Activated B cell treated with CpG ODN at 0.5 μM for 24 hours (primary cell): ENCODE measurements at regions not wholly inside any gene's neighbourhood (a gene's known extent, or its start where the extent isn't known, plus 50 kb on each side); places are given as distances from the start of the nearest gene placed in this dataset.

Source experiments
- ATAC-seq: fragments of 200-7000 bp; cut with Tn5 transposase; one replicate; pipeline ENCODE4 v1.10.0; 2021; ENCODE audit warnings: low read depth, mild to moderate bottlenecking, moderate library complexity
- CTCF ChIA-PET: fragments of 350-600 bp; sonication (Branson Sonifier 250); formaldehyde crosslinking; loops from one replicate; lab custom pipeline; 2021; ENCODE audit warnings: antibody characterized with exemption; lab: Charles Lee
- POLR2A ChIA-PET: fragments of 350-600 bp; sonication (Branson Sonifier 250); formaldehyde crosslinking; loops from one replicate; lab custom pipeline; 2021; ENCODE audit warnings: antibody characterized with exemption; lab: Charles Lee
- DNase-seq: peaks from one replicate; pipeline ENCODE4 v3.0.0; 2022
- H3K27ac Mint-ChIP-seq: one replicate; pipeline ENCODE4 v1.8.0; 2020; ENCODE audit warnings: mixed read lengths
- H3K27me3 Mint-ChIP-seq: one replicate; pipeline ENCODE4 v1.8.0; 2021; ENCODE audit warnings: mixed read lengths
- H3K36me3 Mint-ChIP-seq: one replicate; pipeline ENCODE4 v1.8.0; 2021; ENCODE audit warnings: low read depth, mixed read lengths
- H3K4me1 Mint-ChIP-seq: one replicate; pipeline ENCODE4 v1.8.0; 2021; ENCODE audit warnings: mixed read lengths
- H3K4me3 Mint-ChIP-seq: one replicate; pipeline ENCODE4 v1.8.0; 2020; ENCODE audit warnings: mild to moderate bottlenecking, mixed read lengths
- H3K9me3 Mint-ChIP-seq: one replicate; pipeline ENCODE4 v1.8.0; 2020; ENCODE audit warnings: mixed read lengths
- intact Hi-C: fragments of 100-400 bp; cut with micrococcal nuclease; formaldehyde crosslinking; loops from one replicate; pipeline ENCODE4 v1.15.1; 2024
- TF ChIP-seq, protein P1 (sequence below): fragments of 200-600 bp; IDR thresholded peaks from one replicate; pipeline ENCODE4 v1.8.0; 2022; ENCODE audit warnings: antibody characterized with exemption, mild to moderate bottlenecking

DNA sequence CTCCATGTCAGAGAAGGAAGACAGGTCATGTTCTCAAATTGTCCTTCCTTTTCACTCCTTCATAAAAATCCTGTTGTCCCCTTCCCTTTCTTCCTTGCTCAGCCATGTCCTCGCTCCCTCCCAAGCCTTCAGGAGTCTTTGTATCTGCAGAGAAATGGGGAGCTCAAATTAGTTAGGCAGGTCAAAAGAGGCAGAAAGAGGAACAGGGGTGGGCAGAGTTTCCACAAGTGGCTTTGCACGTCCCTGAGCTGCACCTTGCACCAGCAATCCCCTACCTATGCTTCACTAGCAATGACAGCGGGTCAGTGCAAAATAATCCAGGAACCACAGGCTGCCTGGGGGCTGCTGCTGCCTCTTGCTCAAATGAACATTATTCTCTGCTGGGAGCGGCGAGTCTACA, 152.1 kb upstream of the ITGA6 start:
- ATAC-seq (no peak), DNase-seq (no peak)
- ChIA-PET POLR2A (no interaction called here), CTCF (no interaction called here)
- no peak overlapping the region for H3K4me3 Mint-ChIP-seq
- TF ChIP-seq, protein P1, sequence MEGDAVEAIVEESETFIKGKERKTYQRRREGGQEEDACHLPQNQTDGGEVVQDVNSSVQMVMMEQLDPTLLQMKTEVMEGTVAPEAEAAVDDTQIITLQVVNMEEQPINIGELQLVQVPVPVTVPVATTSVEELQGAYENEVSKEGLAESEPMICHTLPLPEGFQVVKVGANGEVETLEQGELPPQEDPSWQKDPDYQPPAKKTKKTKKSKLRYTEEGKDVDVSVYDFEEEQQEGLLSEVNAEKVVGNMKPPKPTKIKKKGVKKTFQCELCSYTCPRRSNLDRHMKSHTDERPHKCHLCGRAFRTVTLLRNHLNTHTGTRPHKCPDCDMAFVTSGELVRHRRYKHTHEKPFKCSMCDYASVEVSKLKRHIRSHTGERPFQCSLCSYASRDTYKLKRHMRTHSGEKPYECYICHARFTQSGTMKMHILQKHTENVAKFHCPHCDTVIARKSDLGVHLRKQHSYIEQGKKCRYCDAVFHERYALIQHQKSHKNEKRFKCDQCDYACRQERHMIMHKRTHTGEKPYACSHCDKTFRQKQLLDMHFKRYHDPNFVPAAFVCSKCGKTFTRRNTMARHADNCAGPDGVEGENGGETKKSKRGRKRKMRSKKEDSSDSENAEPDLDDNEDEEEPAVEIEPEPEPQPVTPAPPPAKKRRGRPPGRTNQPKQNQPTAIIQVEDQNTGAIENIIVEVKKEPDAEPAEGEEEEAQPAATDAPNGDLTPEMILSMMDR = no peak
- H3K27ac Mint-ChIP-seq = no peak overlapping the region
- H3K9me3 Mint-ChIP-seq = peaks cover 4% of the 10 kb centered on the region
- intact Hi-C loops = no loop called here
- H3K36me3 Mint-ChIP-seq = no peaks in the 10 kb centered on the region
- no peaks in the 10 kb centered on the region for H3K4me1 Mint-ChIP-seq
- H3K27me3 Mint-ChIP-seq = peaks cover 21% of the 10 kb centered on the region

DNA sequence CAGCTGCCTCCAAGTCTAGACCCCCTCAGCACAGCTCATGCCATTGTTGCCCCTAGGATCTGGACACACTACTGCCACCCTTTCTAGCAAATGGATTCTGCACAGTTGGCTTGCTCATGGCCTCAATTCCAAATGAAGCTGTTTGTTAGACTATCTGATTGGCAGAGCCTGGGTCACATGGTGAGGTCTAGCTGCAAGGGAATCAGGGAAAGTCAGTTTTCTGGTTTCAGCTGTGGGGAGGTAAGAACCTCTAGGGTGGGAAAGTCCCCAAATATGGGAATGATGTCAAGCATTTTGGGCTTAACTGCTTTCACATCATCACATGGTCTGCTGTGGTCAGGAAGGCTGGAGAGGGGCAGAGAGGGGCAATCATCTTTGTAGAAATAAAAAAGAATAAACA, 150.4 kb upstream of the ITGA6 start:
- ChIA-PET CTCF (no interaction called here), POLR2A (no interaction called here)
- Mint-ChIP-seq H3K4me1 (peaks cover 9% of the 10 kb centered on the region), H3K36me3 (no peaks in the 10 kb centered on the region), H3K9me3 (peaks cover 4% of the 10 kb centered on the region), H3K4me3 (no peak overlapping the region), H3K27me3 (peaks cover 16% of the 10 kb centered on the region), H3K27ac (no peak overlapping the region)
- intact Hi-C loops = no loop called here
- ATAC-seq (no peak), DNase-seq (no peak)
- TF ChIP-seq, protein P1 = no peak

DNA sequence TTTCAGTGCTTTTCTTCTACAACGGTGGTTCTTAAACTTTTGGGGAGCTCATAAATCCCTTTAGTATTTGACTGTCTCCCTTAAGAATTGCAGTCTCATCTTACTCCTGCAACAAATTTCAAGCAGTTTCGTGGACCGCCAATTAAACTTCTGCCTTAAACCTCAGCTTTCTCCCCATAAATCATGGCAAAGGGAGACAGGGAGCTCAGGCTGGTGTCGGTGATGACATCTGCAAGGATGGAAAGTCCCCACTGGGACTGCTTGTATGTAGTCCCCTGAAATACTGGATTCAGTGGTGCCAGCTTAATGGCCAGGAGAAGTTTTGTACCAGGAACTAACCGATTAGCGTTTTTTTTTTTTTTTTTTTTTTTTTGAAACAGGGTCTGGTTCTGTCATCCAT, 148.7 kb upstream of the ITGA6 start:
- TF ChIP-seq, protein P1 = no peak
- H3K4me3 Mint-ChIP-seq = no peak overlapping the region
- peaks cover 9% of the 10 kb centered on the region for H3K4me1 Mint-ChIP-seq
- ChIA-PET POLR2A (no interaction called here), CTCF (no interaction called here)
- no peak overlapping the region for H3K27ac Mint-ChIP-seq
- H3K36me3 Mint-ChIP-seq = no peaks in the 10 kb centered on the region
- DNase-seq (no peak), ATAC-seq (no peak)
- intact Hi-C loops = no loop called here
- H3K27me3 Mint-ChIP-seq = peaks cover 14% of the 10 kb centered on the region
- H3K9me3 Mint-ChIP-seq = peaks cover 4% of the 10 kb centered on the region

DNA sequence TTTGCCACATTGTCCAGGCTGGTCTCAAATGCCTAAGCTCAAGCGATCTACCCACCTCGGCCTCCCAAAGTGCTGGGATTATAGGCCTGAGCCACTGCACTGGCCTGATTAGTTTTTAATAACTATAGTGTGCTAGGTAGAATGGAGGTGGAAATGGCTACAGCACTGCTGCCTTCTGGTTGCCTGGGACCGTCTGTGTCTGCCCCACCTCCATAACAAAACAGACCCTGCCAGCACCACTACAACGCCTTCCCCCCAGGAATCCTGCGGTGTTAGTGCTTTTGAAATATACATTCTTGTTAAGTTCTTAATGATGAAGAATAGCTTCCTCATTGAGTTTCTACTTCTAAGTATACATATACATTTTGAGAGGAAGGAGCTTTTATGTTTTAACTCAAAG, 148.2 kb upstream of the ITGA6 start:
- DNase-seq = no peak
- POLR2A ChIA-PET = no interaction called here
- CTCF ChIA-PET = no interaction called here
- Mint-ChIP-seq H3K27ac (no peak overlapping the region), H3K4me1 (peaks cover 9% of the 10 kb centered on the region), H3K36me3 (no peaks in the 10 kb centered on the region), H3K9me3 (peaks cover 4% of the 10 kb centered on the region), H3K27me3 (peaks cover 14% of the 10 kb centered on the region), H3K4me3 (no peak overlapping the region)
- TF ChIP-seq, protein P1 = no peak
- ATAC-seq = no peak
- intact Hi-C loops = no loop called here

DNA sequence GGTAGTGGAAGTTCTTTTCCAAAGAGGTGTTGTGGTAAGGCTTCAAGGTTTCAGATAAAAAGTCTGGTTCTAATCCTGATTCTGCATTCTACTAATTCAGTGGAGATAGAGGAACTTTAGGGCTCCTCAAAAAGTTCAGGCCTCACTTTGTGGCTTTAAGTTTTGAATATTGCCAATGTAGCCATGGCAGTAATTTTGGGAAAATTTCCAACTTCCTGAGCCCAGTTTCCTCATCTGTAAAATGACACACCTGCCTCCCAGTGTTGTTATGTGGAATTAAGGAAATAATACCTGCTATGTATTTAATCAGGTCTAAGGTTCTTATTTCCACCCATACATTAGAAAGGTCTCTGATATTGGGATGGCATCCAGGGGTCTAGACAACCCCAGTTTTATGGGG, 147.6 kb upstream of the ITGA6 start:
- H3K4me1 Mint-ChIP-seq = peaks cover 9% of the 10 kb centered on the region
- DNase-seq = no peak
- peaks cover 4% of the 10 kb centered on the region for H3K9me3 Mint-ChIP-seq
- intact Hi-C loops = no loop called here
- CTCF ChIA-PET = no interaction called here
- no peak overlapping the region for H3K4me3 Mint-ChIP-seq
- H3K27me3 Mint-ChIP-seq = peaks cover 14% of the 10 kb centered on the region
- no peaks in the 10 kb centered on the region for H3K36me3 Mint-ChIP-seq
- POLR2A ChIA-PET = no interaction called here
- no peak overlapping the region for H3K27ac Mint-ChIP-seq
- TF ChIP-seq, protein P1 = no peak
- ATAC-seq = no peak
